ENCODE measurements at regions not wholly inside any gene's neighbourhood (a gene's known extent, or its start where the extent isn't known, plus 50 kb on each side); places are given as distances from the start of the nearest gene placed in this dataset.

DNA sequence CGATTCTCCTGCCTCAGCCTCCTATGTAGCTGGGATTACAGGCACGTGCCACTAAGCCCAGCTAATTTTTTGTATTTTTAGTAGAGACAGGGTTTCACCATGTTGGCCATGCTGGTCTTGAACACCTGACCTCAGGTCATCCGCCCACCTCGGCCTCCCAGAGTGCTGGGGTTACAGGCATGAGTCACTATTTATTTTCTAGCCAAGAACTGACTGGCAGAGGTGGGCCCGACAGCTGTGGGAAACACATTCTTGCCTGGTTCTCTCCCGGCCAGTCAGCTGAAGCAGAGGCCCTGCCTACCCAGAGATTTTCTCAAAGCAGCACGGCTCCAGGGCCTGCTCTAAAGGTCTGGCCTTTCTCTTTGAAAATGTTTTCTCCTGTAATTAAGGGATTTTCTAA is 108.0 kb downstream of the KCTD15 start (continued):
- TF ChIP-seq ZNF462 (CRISPR knock-in tag; IDR thresholded peaks at IDR 0.05) (no peak), POLR2AphosphoS5 (IDR thresholded peaks at IDR 0.05; ENCODE audit: low read depth) (no peak), NANOG (IDR thresholded peaks at IDR 0.05; ENCODE audit: borderline replicate concordance) (no peak), CREB1 (CRISPR knock-in tag; IDR thresholded peaks at IDR 0.05; ENCODE audit: low read depth) (no peak)

- Histone ChIP-seq H3K4me1 (ENCODE audit: insufficient read depth) (peaks cover 13% of the 10 kb centered on the region), H3K27ac (ENCODE audit: low read depth) (peak overlapping the region; percentile 83), H3K4me3 (peak overlapping the region; percentile 76), H2AFZ (peak overlapping the region; percentile 30), H3K27me3 (ENCODE audit: insufficient read depth) (peaks cover 13% of the 10 kb centered on the region; the same call in 1 of the 2 replicates), H3K4me2 (peak overlapping the region; percentile 92), H3K9me2 (ENCODE audit: insufficient read depth) (no peaks in the 10 kb centered on the region), H3K36me3 (ENCODE audit: insufficient read depth) (no peaks in the 10 kb centered on the region; the same call in 1 of the 2 replicates), H3F3A (replicated peaks; ENCODE audit: low read depth) (peaks cover 18% of the 10 kb centered on the region), H3K79me2 (replicated peaks; ENCODE audit: insufficient read depth) (no peaks in the 10 kb centered on the region), H4K20me1 (replicated peaks; ENCODE audit: insufficient read depth) (no peaks in the 10 kb centered on the region)
- peaks cover 5% of the 10 kb centered on the region; the same call in 1 of the 3 replicates for H3K9me3 Mint-ChIP-seq
- peak overlapping the region; percentile 88 for H3K27ac Mint-ChIP-seq
- H3K4me1 Mint-ChIP-seq = peaks cover 32% of the 10 kb centered on the region
- H3K36me3 Mint-ChIP-seq (ENCODE audit: low read depth) = peaks cover 13% of the 10 kb centered on the region
- DNase-seq (ENCODE audit: low spot score) (peak; percentile 68), ATAC-seq (peak; percentile 24)
- TF ChIP-seq CREB1 (CRISPR knock-in tag; IDR thresholded peaks at IDR 0.05; ENCODE audit: low read depth) (no peak), EZH2 (IDR thresholded peaks at IDR 0.05; ENCODE audit: low read depth, unreplicated experiment) (peak; percentile 8)
- peaks cover 11% of the 10 kb centered on the region for H3K27me3 Mint-ChIP-seq (ENCODE audit: insufficient read depth, low read depth, poor library complexity)
- H3K4me3 Mint-ChIP-seq = peak overlapping the region; percentile 80
Measured at GRCh38 chr19:33905473-33905936, 108.8 kb downstream of the KCTD15 start.

Data from GM23338 (cell line).